Muscle of leg (tissue), 3 donors: ENCODE measurements at regions not wholly inside any gene's neighbourhood (a gene's known extent, or its start where the extent isn't known, plus 50 kb on each side); places are given as distances from the start of the nearest gene placed in this dataset.

Source experiments
- DNase-seq: peaks from one replicate; pipeline ENCODE4 v3.0.0; 2013
- H3K27ac ChIP-seq: one replicate; pipeline ENCODE4 v1.5.1; 2013; ENCODE audit warnings: mild to moderate bottlenecking, low read length, control low read depth
- H3K27me3 ChIP-seq: one replicate; pipeline ENCODE4 v1.6.1; 2013; ENCODE audit warnings: low read length; ENCODE audit not compliant: control insufficient read depth, insufficient read depth
- H3K36me3 ChIP-seq: one replicate; pipeline ENCODE4 v1.6.1; 2013; ENCODE audit warnings: low read length; ENCODE audit not compliant: control insufficient read depth, insufficient read depth
- H3K4me1 ChIP-seq: one replicate; pipeline ENCODE4 v1.6.1; 2013; ENCODE audit warnings: low read length; ENCODE audit not compliant: control insufficient read depth, insufficient read depth
- H3K4me3 ChIP-seq: one replicate; pipeline ENCODE4 v1.5.1; 2013; ENCODE audit warnings: low read length, control low read depth
- H3K9me3 ChIP-seq: replicated peaks from 2 replicates; pipeline ENCODE4 v1.6.1; 2013; ENCODE audit warnings: low read depth, low read length; ENCODE audit not compliant: control insufficient read depth
- WGBS: methylation state at CpG from one replicate; pipeline ENCODE4 v1.1.5; 2013; ENCODE audit warnings: missing lambda C conversion rate; ENCODE audit not compliant: insufficient coverage; 5-methylcytosine and 5-hydroxymethylcytosine counted together

DNA sequence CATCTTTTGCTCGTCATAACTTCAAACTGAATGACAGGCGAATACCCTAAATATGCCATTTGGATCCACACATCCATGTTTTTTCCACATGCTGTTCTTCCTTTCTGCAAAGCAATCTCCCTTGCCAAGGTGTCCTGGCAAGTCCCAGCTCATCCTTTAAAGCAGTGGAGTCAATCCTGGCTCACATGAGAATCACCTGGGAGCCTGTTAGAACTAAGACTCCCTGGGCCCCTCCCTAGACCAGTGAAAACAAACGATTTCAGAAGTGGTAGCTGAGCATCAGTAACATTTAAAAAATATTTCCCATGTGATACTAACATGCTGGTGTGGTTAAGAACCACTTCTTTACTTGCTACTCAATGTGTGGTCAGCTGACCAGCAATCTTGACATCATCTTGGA lies 50.6 kb upstream of the PARD3B start:
- 88% methylated on average over 2 of the region's 3 CpGs for WGBS
- H3K27me3 ChIP-seq = no peaks in the 10 kb centered on the region
- no peak for DNase-seq
- H3K36me3 ChIP-seq = no peaks in the 10 kb centered on the region
- H3K4me1 ChIP-seq = no peaks in the 10 kb centered on the region
- H3K9me3 ChIP-seq = no peaks in the 10 kb centered on the region
- H3K27ac ChIP-seq = no peak overlapping the region
- no peak overlapping the region for H3K4me3 ChIP-seq

DNA sequence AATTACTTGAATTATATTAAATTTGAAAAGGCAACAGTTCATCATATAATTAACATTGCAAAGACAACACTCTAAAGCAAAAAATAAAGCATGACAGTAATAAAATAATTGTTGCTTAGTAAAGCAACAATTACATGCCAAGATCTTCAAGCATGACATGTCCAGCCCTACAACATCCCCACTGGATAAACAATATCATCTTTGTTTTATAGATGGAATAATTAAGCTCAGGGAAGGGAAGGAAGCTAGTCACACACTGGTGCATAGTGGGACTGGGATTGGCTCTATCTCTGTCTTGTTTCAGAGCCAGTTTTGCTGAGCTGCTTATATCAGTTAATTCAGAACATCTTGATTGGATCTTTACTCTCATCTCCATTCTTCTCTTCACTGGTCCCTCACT lies 49.9 kb upstream of the PARD3B start:
- Histone ChIP-seq H3K27ac (no peak overlapping the region), H3K9me3 (no peaks in the 10 kb centered on the region), H3K27me3 (no peaks in the 10 kb centered on the region), H3K36me3 (no peaks in the 10 kb centered on the region), H3K4me1 (no peaks in the 10 kb centered on the region), H3K4me3 (no peak overlapping the region)
- no peak for DNase-seq
